T-cell (primary cell): ENCODE measurements at regions not wholly inside any gene's neighbourhood (a gene's known extent, or its start where the extent isn't known, plus 50 kb on each side); places are given as distances from the start of the nearest gene placed in this dataset.

ENCODE experiments used
- ATAC-seq, 4 experiments: fragments of 200-7000 bp in 3 of 4; fragments of 150-1000 bp in 1 of 4; cut with Tn5 transposase; replicated peaks in 1 of 4; 1 replicate in 3 of 4; 2 replicates in 1 of 4; pipeline ENCODE4 v1.10.0; 2021; ENCODE audit warnings: moderate library complexity in 3 of 4, mild to moderate bottlenecking in 2 of 4, moderate number of reproducible peaks in 1 of 4
- CTCF ChIA-PET, 2 donors: fragments of 300-600 bp; sonication (Branson Sonifier 250); formaldehyde crosslinking; loops; one replicate each; lab custom pipeline; 2022; ENCODE audit warnings: antibody characterized with exemption in 2 of 2; lab: Charles Lee
- POLR2A ChIA-PET, 2 donors: fragments of 300-600 bp; sonication (Branson Sonifier 250); formaldehyde crosslinking; loops; one replicate each; lab custom pipeline; 2022; ENCODE audit warnings: antibody characterized with exemption in 2 of 2; lab: Charles Lee
- DNase-seq, 35 experiments: peaks; one replicate each; pipeline versions ENCODE4 v3.0.0 to v3.0.0-alpha.2; 2013 to 2023
- H3K27ac ChIP-seq: one replicate; pipeline ENCODE4 v1.5.1; 2013; ENCODE audit warnings: low read length
- H3K27me3 ChIP-seq, 2 experiments: replicated peaks in 1 of 2; 1 replicate in 1 of 2; 2 replicates in 1 of 2; pipeline versions ENCODE4 v1.6.1 to v1.7.0; 2013; ENCODE audit warnings: low read length in 1 of 2, mixed read lengths in 1 of 2; ENCODE audit not compliant: control insufficient read depth in 2 of 2, insufficient read depth in 2 of 2; ENCODE audit errors: extremely low read depth in 1 of 2
- H3K36me3 ChIP-seq, 2 donors: 1 replicate in 1 of 2; 2 replicates in 1 of 2; pipeline versions ENCODE4 v1.6.1 to v1.7.0; 2013; ENCODE audit warnings: low read length in 1 of 2; ENCODE audit not compliant: control insufficient read depth in 2 of 2, insufficient read depth in 1 of 2; ENCODE audit errors: extremely low read depth in 1 of 2
- H3K4me1 ChIP-seq, 2 experiments: 1 replicate in 1 of 2; 2 replicates in 1 of 2; pipeline versions ENCODE4 v1.6.1 to v1.7.0; 2013; ENCODE audit warnings: low read length in 2 of 2, mixed read lengths in 1 of 2; ENCODE audit not compliant: insufficient read depth in 2 of 2, control insufficient read depth in 1 of 2; ENCODE audit errors: extremely low read depth in 1 of 2
- H3K4me3 ChIP-seq, 2 donors: 1 replicate in 1 of 2; 2 replicates in 1 of 2; pipeline versions ENCODE4 v1.5.1 to v1.7.0; 2013; ENCODE audit warnings: mild to moderate bottlenecking in 2 of 2, low read length in 1 of 2, moderate library complexity in 1 of 2; ENCODE audit not compliant: control insufficient read depth in 1 of 2; ENCODE audit errors: extremely low read depth in 1 of 2
- H3K9me3 ChIP-seq: 2 replicates; pipeline ENCODE4 v1.7.0; 2013
- H3K27ac Mint-ChIP-seq, 2 donors: one replicate each; pipeline ENCODE4 v1.8.0; 2020 to 2021; ENCODE audit warnings: mild to moderate bottlenecking in 2 of 2, mixed read lengths in 2 of 2
- H3K27me3 Mint-ChIP-seq, 2 donors: one replicate each; pipeline ENCODE4 v1.8.0; 2021 to 2022; ENCODE audit warnings: mixed read lengths in 2 of 2
- H3K36me3 Mint-ChIP-seq: one replicate; pipeline ENCODE4 v1.8.0; 2021; ENCODE audit warnings: mixed read lengths
- H3K4me1 Mint-ChIP-seq, 3 donors: one replicate each; pipeline ENCODE4 v1.8.0; 2020 to 2022; ENCODE audit warnings: mixed read lengths in 3 of 3, mild to moderate bottlenecking in 1 of 3
- H3K4me3 Mint-ChIP-seq, 3 donors: one replicate each; pipeline ENCODE4 v1.8.0; 2020 to 2022; ENCODE audit warnings: mild to moderate bottlenecking in 3 of 3, mixed read lengths in 3 of 3, moderate library complexity in 3 of 3
- H3K9me3 Mint-ChIP-seq, 3 donors: one replicate each; pipeline ENCODE4 v1.8.0; 2020 to 2022; ENCODE audit warnings: mixed read lengths in 3 of 3
- WGBS: methylation state at CpG from one replicate; pipeline ENCODE4 v1.1.5; 2013; ENCODE audit warnings: missing lambda C conversion rate; ENCODE audit not compliant: insufficient coverage; 5-methylcytosine and 5-hydroxymethylcytosine counted together

DNA sequence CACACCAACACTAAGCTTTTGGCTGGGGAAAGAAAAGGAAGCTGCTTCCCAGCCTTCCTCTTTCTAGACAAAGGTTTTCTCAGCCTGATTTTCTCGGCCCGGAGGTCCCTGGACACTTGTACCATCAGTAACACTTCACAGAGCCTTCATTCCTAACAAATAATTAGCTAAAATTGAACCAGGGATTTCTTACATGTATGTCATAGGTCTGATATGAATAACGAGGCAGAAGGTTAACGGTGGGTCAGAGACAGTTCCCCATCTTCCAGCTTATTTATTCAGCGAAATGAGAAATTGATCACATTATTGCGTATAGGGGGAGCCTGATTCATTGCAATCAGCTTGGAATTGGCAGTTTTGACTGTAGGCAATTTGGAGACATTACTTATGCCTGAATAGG is 142.5 kb downstream of the SALL1 start:
- CTCF ChIA-PET = no interaction called here

DNA sequence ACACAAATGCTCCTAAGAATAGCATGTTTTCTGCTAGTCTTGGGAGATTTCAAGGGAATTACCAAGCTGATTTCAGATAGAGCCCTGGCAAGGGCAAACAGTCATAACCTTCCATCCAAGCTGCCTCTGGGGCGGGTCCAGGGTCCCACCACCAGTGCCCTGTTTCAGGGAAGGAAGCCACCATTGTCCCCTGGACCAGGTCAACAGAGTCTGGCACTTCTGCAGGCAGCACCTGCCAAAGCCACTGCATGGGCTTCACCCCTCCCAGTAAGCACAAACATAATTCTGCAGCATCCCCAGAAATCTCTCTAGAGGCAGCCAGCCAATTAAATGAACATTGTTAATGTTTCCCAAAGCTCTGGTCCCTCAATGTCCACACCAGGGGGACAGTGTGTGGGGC is 143.0 kb downstream of the SALL1 start:
- Mint-ChIP-seq H3K27ac (no peak overlapping the region), H3K36me3 (no peaks in the 10 kb centered on the region), H3K4me1 (no peaks in the 10 kb centered on the region), H3K27me3 (peaks cover 10 to 24% of the 10 kb centered on the region in 2 donors), H3K9me3 (peaks cover 5 to 17% (median 10%) of the 10 kb centered on the region in 3 donors), H3K4me3 (no peak overlapping the region)
- ATAC-seq (no peak), DNase-seq (no peak)
- Histone ChIP-seq H3K27me3 (peaks cover 0 to 7% of the 10 kb centered on the region in 2 experiments), H3K27ac (no peak overlapping the region), H3K4me3 (no peak overlapping the region), H3K4me1 (no peaks in the 10 kb centered on the region), H3K36me3 (no peaks in the 10 kb centered on the region), H3K9me3 (no peaks in the 10 kb centered on the region)
- POLR2A ChIA-PET = no interaction called here
- WGBS = 57% methylated on average over 1 of the region's 1 CpG
- CTCF ChIA-PET = no interaction called here

More for the DNA sequence above, 142.5 kb downstream of the SALL1 start:
- no peak overlapping the region for H3K27ac Mint-ChIP-seq
- Histone ChIP-seq H3K9me3 (no peaks in the 10 kb centered on the region), H3K27me3 (peaks cover 0 to 7% of the 10 kb centered on the region in 2 experiments), H3K4me1 (no peaks in the 10 kb centered on the region), H3K27ac (no peak overlapping the region), H3K36me3 (no peaks in the 10 kb centered on the region), H3K4me3 (no peak overlapping the region)
- H3K4me3 Mint-ChIP-seq = no peak overlapping the region
- ATAC-seq (no peak), DNase-seq (no peak)
- H3K9me3 Mint-ChIP-seq = peaks cover 5 to 17% (median 10%) of the 10 kb centered on the region in 3 donors
- no CpG with 5 or more reads among the region's 6 CpGs for WGBS
- POLR2A ChIA-PET = interaction anchor here in 1 of 2 donors (0.6 kb wide), 1 partner anchor 768 kb away, joined by 3 read pairs; no protein-coding TSS in a partner anchor
- no peaks in the 10 kb centered on the region for H3K36me3 Mint-ChIP-seq
- H3K4me1 Mint-ChIP-seq = no peaks in the 10 kb centered on the region
- peaks cover 10 to 24% of the 10 kb centered on the region in 2 donors for H3K27me3 Mint-ChIP-seq

DNA sequence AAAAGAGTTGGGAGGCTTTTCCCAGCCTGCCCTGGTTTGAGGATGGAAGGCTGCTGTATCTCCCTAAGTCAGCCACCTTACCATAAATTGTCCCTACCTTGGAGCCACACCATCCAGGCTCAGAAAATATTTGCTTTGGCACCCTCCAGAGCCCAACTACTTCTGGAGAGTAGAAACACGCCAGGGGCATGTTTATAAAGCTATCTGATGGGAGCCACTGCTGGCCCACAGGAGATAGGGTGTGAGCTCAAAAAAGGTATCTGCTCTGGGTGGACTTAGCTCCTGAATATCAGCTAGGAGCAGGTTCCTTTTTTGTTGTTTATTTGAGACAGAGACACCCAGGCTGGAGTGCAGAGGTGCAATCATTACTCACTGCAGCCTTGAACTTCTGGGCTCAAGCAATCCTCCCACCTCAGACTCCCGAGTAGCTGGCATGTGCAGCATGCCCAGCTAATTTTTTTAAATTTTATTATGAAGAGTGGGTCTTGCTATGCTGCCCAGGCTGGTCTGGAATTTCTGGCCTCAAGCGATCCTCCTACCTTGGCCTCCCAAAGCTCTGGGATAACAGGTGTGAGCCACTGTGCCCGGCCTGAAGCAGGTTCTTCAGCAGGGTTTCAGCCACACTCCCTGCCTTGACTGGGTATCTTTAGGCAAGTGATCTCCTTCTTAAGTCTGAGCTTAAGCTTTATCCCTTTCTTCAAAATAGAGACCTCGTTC is 147.1 kb downstream of the SALL1 start:
- Mint-ChIP-seq H3K4me3 (no peak overlapping the region), H3K27me3 (peaks cover 13 to 33% of the 10 kb centered on the region in 2 donors)

DNA sequence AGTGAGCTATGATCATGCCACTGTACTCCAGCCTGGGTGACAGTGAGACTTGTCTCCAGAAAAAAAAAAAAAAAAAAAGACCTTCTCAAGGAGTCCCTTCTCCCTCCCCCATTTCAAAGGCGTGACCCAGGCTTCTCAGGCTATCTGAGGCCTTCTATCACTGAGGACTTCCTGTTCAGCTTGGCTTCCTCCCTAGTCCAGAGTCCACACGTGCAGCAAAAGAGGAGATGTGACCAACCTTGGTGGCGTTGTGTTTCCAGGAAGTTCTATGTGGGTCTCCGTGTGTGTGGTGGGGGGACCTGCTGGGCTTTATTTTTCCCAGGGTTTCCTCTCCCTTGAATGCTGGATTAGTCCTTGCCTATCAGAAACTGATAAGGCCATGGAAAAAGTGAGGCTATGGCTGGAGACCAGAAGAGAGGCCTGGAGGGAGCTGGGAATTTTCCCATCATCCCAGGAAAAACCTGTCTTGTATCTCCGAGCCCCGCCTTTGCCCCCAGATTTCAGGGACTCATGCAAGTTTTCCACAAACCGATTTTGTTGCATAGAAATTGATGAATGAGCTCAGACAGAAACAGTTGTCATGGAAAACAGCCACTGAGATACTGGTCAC is 148.1 kb downstream of the SALL1 start:
- Histone ChIP-seq H3K27me3 (peaks cover 0 to 6% of the 10 kb centered on the region in 2 experiments), H3K4me1 (no peaks in the 10 kb centered on the region), H3K27ac (no peak overlapping the region), H3K9me3 (no peaks in the 10 kb centered on the region), H3K4me3 (no peak overlapping the region), H3K36me3 (no peaks in the 10 kb centered on the region)
- WGBS = 61% methylated on average over 4 of the region's 7 CpGs
- Mint-ChIP-seq H3K4me1 (no peaks in the 10 kb centered on the region), H3K4me3 (no peak overlapping the region), H3K9me3 (peaks cover 3 to 17% (median 4%) of the 10 kb centered on the region in 3 donors), H3K36me3 (no peaks in the 10 kb centered on the region), H3K27me3 (peaks cover 13 to 35% of the 10 kb centered on the region in 2 donors), H3K27ac (no peak overlapping the region)
- DNase-seq (no peak), ATAC-seq (no peak)
- POLR2A ChIA-PET = no interaction called here
- CTCF ChIA-PET = no interaction called here

More for the DNA sequence above, 147.1 kb downstream of the SALL1 start:
- no peak overlapping the region for H3K27ac Mint-ChIP-seq
- DNase-seq (no peak), ATAC-seq (no peak)
- H3K9me3 Mint-ChIP-seq = peaks cover 3 to 17% (median 7%) of the 10 kb centered on the region in 3 donors
- 81% methylated on average over 4 of the region's 5 CpGs for WGBS
- H3K27ac ChIP-seq = no peak overlapping the region
- ChIA-PET POLR2A (no interaction called here), CTCF (no interaction called here)
- H3K36me3 ChIP-seq = no peaks in the 10 kb centered on the region
- no peak overlapping the region for H3K4me3 ChIP-seq
- peaks cover 0 to 7% of the 10 kb centered on the region in 2 experiments for H3K27me3 ChIP-seq
- H3K4me1 ChIP-seq = no peaks in the 10 kb centered on the region
- H3K36me3 Mint-ChIP-seq = no peaks in the 10 kb centered on the region
- no peaks in the 10 kb centered on the region for H3K9me3 ChIP-seq
- H3K4me1 Mint-ChIP-seq = no peaks in the 10 kb centered on the region

DNA sequence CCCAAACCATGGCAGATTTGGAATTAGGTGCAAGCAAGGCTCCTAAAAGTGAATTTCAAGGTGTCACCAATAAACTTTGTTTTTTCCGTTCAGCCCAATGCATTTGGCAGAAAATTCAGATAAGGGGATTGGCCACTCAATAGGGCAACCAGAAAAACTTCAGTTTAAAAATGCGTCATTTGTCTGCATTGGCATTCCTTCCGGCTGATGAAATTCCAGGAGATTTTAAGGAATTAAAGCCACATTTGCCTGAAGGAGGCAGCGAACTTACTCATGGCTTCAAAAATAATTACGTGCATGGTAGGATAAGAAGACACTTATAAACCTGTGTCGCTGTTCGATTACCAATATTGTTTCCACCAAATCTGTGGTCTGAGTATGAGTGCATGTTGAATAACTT is 151.9 kb downstream of the SALL1 start:
- Mint-ChIP-seq H3K27me3 (peaks cover 4 to 16% of the 10 kb centered on the region in 2 donors), H3K4me1 (no peaks in the 10 kb centered on the region), H3K4me3 (no peak overlapping the region), H3K9me3 (peaks cover 0 to 3% (median 0%) of the 10 kb centered on the region in 3 donors), H3K27ac (no peak overlapping the region), H3K36me3 (no peaks in the 10 kb centered on the region)
- ChIA-PET CTCF (no interaction called here), POLR2A (no interaction called here)
- Histone ChIP-seq H3K4me1 (no peaks in the 10 kb centered on the region), H3K9me3 (no peaks in the 10 kb centered on the region), H3K36me3 (no peaks in the 10 kb centered on the region), H3K4me3 (no peak overlapping the region), H3K27ac (no peak overlapping the region), H3K27me3 (peaks cover 0 to 3% of the 10 kb centered on the region in 2 experiments)
- DNase-seq = no peak
- WGBS = 86% methylated on average over 3 of the region's 7 CpGs
- ATAC-seq = no peak

DNA sequence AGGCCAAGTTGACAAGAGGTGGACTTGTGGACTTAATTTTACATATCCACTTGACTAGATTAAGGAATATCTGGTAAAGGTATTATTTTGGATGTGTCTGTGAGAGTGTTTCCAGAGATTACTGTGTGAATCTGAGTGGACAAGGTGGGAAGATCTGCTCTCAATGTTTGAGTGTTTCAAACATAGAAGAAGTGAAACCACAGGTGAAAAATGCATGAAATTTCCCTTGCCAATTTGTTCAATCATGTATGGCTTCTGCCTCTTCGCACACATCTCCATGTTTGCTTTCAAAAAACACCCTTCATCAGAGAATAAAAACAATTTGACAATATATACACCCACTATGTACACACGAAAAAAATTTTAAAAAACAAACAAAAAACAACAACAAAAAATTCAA is 152.7 kb downstream of the SALL1 start:
- ChIA-PET POLR2A (no interaction called here), CTCF (no interaction called here)
- no peaks in the 10 kb centered on the region for H3K4me1 ChIP-seq
- H3K27ac ChIP-seq = no peak overlapping the region
- H3K4me3 Mint-ChIP-seq = no peak overlapping the region
- DNase-seq = no peak
- peaks cover 4 to 16% of the 10 kb centered on the region in 2 donors for H3K27me3 Mint-ChIP-seq
- no peaks in the 10 kb centered on the region for H3K4me1 Mint-ChIP-seq
- no peak overlapping the region for H3K27ac Mint-ChIP-seq
- no peak overlapping the region for H3K4me3 ChIP-seq
- 60% methylated on average over 1 of the region's 2 CpGs for WGBS
- no peak for ATAC-seq
- peaks cover 0 to 3% (median 0%) of the 10 kb centered on the region in 3 donors for H3K9me3 Mint-ChIP-seq
- no peaks in the 10 kb centered on the region for H3K36me3 ChIP-seq
- H3K36me3 Mint-ChIP-seq = no peaks in the 10 kb centered on the region
- H3K9me3 ChIP-seq = no peaks in the 10 kb centered on the region
- peaks cover 0 to 3% of the 10 kb centered on the region in 2 experiments for H3K27me3 ChIP-seq
